GM12892 (cell line): ENCODE measurements at regions not wholly inside any gene's neighbourhood (a gene's known extent, or its start where the extent isn't known, plus 50 kb on each side); places are given as distances from the start of the nearest gene placed in this dataset.

ENCODE experiments used
- POLR2A ChIP-seq: IDR thresholded peaks from 2 replicates; pipeline ENCODE4 v1.6.1; 2011; ENCODE audit warnings: low read depth, low read length, control low read depth
- POLR2AphosphoS5 ChIP-seq: IDR thresholded peaks from 2 replicates; pipeline ENCODE4 v1.6.1; 2011; ENCODE audit warnings: low read depth, low read length, control low read depth
- TAF1 ChIP-seq: IDR thresholded peaks from 2 replicates; pipeline ENCODE4 v1.6.1; 2011; ENCODE audit warnings: low read depth, mild to moderate bottlenecking, control low read depth, low read length, borderline replicate concordance

- TF ChIP-seq POLR2A: no peak
- TF ChIP-seq POLR2AphosphoS5: no peak
- TF ChIP-seq TAF1: no peak
These were observed 180.1 kb downstream of the HS3ST3A1 start for GRCh38 chr17:13421581-13422130.
